ENCODE measurements at regions not wholly inside any gene's neighbourhood (a gene's known extent, or its start where the extent isn't known, plus 50 kb on each side); places are given as distances from the start of the nearest gene placed in this dataset.

- TF ChIP-seq CTCF (IDR thresholded peaks at IDR 0.05) (no peak), POLR2AphosphoS5 (IDR thresholded peaks at IDR 0.05) (no peak), POLR2A (IDR thresholded peaks at IDR 0.05) (no peak)
Measured at GRCh38 chr5:42886635-42887034, 74.9 kb upstream of the SELENOP start.
